HepG2 (cell line): ENCODE measurements at regions not wholly inside any gene's neighbourhood (a gene's known extent, or its start where the extent isn't known, plus 50 kb on each side); places are given as distances from the start of the nearest gene placed in this dataset.
A peak's percentile ranks its signal among the peaks of the same experiment; 100 is the strongest.

Experiments
- CEBPB ChIP-seq: IDR thresholded peaks from 2 replicates; pipeline ENCODE4 v1.6.1; 2011; ENCODE audit warnings: low read depth, low read length, improper control_type of control experiment, borderline replicate concordance
- EP300 ChIP-seq, 3 experiments: sonication (generic) in 1 of 3; formaldehyde crosslinking in 1 of 3; IDR thresholded peaks; 2 replicates each; pipeline versions ENCODE4 v1.5.1 to v1.6.1; 2011 to 2020; ENCODE audit warnings: low read depth in 2 of 3, low read length in 2 of 3, borderline replicate concordance in 1 of 3, improper control_type of control experiment in 1 of 3, mild to moderate bottlenecking in 1 of 3, missing genetic modification reagents in 1 of 3, moderate library complexity in 1 of 3
- FOXA3 ChIP-seq: IDR thresholded peaks from 2 replicates; pipeline ENCODE4 v1.6.1; 2016; ENCODE audit warnings: missing genetic modification reagents, missing compliant biosample characterization
- GABPB1 ChIP-seq: IDR thresholded peaks from 2 replicates; pipeline ENCODE4 v1.6.1; 2016; ENCODE audit warnings: mild to moderate bottlenecking, missing genetic modification reagents, moderate library complexity, missing compliant biosample characterization
- GATAD2A ChIP-seq: IDR thresholded peaks from 2 replicates; pipeline ENCODE4 v1.6.1; 2016
- HDAC2 ChIP-seq: sonication (generic); formaldehyde crosslinking; IDR thresholded peaks from 2 replicates; pipeline ENCODE4 v1.4.0; 2020; ENCODE audit warnings: missing genetic modification reagents
- MEIS2 ChIP-seq: sonication (generic); formaldehyde crosslinking; IDR thresholded peaks from 2 replicates; pipeline ENCODE4 v1.9.0; 2021; ENCODE audit warnings: mild to moderate bottlenecking, missing genetic modification reagents
- MTA1 ChIP-seq: sonication (generic); formaldehyde crosslinking; IDR thresholded peaks from 2 replicates; pipeline ENCODE4 v1.4.0; 2020; ENCODE audit warnings: missing genetic modification reagents, mild to moderate bottlenecking, borderline replicate concordance
- NCOA2 ChIP-seq: sonication (generic); formaldehyde crosslinking; IDR thresholded peaks from 2 replicates; pipeline ENCODE4 v1.8.0; 2022; ENCODE audit warnings: inconsistent platforms
- PITX1 ChIP-seq: sonication (generic); formaldehyde crosslinking; IDR thresholded peaks from 2 replicates; pipeline ENCODE4 v1.5.1; 2020; ENCODE audit warnings: mild to moderate bottlenecking, missing genetic modification reagents
- TBP ChIP-seq: sonication (generic); formaldehyde crosslinking; IDR thresholded peaks from 2 replicates; pipeline ENCODE4 v1.5.0; 2020; ENCODE audit warnings: missing genetic modification reagents
- TEAD3 ChIP-seq: optimal IDR thresholded peaks from 2 replicates; pipeline ENCODE3; 2016; ENCODE audit warnings: borderline replicate concordance
- UBTF ChIP-seq: sonication (generic); formaldehyde crosslinking; IDR thresholded peaks from 2 replicates; pipeline ENCODE4 v1.4.0; 2020; ENCODE audit warnings: mild to moderate bottlenecking, missing genetic modification reagents
- ZBTB7A ChIP-seq: sonication (generic); formaldehyde crosslinking; IDR thresholded peaks from 2 replicates; pipeline ENCODE4 v1.8.0; 2022; ENCODE audit warnings: mild to moderate bottlenecking, missing genetic modification reagents
- ZSCAN25 ChIP-seq: sonication (generic); formaldehyde crosslinking; IDR thresholded peaks from 2 replicates; pipeline ENCODE4 v1.8.0; 2022; ENCODE audit warnings: mild to moderate bottlenecking, missing genetic modification reagents
- TF ChIP-seq, protein P1 (sequence below): sonication (generic); formaldehyde crosslinking; IDR thresholded peaks from 2 replicates; pipeline ENCODE4 v1.4.0; 2020; ENCODE audit warnings: missing genetic modification reagents
- TF ChIP-seq, protein P2 (sequence below): IDR thresholded peaks from 2 replicates; pipeline ENCODE4 v1.6.1; 2016; ENCODE audit warnings: low read depth, control low read depth
- TF ChIP-seq, protein P3 (sequence below): sonication (generic); formaldehyde crosslinking; IDR thresholded peaks from 2 replicates; pipeline ENCODE4 v1.5.1; 2020; ENCODE audit warnings: missing genetic modification reagents, mild to moderate bottlenecking, borderline replicate concordance

DNA sequence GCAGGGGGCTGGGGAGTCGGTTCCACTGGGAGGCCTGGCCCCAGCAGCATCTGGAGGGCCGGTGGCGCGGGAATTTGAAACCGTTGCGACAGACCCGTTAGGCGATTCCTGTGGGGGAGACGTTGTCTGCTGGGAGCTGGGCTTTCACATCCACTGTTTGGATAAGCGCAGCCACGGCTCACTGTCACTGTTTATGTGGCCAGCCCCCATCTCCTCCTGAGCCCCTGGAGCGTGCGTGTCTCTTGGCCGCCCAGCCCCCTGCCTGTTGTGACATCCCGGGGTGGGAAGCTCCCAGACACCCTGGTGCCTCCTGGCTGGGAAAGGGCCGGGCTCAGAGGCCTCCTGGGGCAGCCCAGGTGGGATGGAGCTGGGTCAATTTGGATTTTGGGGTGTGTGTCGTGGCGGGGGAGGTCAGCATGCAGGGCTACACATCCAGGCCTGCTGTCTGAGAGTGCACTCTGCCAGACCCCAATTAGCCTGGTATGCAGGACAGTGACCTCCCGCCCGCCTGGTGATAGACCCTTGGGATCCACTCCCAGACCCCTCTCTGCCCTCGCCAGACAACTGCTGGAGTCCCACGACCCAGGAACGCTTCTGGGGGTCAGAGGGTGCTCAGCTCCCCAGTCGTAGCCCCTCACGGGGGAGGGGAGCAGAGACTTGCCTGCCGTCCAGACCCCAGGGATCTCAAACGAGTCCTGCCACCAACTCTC lies 62.0 kb upstream of the RNU6ATAC start (continued):
- TF ChIP-seq, protein P1, sequence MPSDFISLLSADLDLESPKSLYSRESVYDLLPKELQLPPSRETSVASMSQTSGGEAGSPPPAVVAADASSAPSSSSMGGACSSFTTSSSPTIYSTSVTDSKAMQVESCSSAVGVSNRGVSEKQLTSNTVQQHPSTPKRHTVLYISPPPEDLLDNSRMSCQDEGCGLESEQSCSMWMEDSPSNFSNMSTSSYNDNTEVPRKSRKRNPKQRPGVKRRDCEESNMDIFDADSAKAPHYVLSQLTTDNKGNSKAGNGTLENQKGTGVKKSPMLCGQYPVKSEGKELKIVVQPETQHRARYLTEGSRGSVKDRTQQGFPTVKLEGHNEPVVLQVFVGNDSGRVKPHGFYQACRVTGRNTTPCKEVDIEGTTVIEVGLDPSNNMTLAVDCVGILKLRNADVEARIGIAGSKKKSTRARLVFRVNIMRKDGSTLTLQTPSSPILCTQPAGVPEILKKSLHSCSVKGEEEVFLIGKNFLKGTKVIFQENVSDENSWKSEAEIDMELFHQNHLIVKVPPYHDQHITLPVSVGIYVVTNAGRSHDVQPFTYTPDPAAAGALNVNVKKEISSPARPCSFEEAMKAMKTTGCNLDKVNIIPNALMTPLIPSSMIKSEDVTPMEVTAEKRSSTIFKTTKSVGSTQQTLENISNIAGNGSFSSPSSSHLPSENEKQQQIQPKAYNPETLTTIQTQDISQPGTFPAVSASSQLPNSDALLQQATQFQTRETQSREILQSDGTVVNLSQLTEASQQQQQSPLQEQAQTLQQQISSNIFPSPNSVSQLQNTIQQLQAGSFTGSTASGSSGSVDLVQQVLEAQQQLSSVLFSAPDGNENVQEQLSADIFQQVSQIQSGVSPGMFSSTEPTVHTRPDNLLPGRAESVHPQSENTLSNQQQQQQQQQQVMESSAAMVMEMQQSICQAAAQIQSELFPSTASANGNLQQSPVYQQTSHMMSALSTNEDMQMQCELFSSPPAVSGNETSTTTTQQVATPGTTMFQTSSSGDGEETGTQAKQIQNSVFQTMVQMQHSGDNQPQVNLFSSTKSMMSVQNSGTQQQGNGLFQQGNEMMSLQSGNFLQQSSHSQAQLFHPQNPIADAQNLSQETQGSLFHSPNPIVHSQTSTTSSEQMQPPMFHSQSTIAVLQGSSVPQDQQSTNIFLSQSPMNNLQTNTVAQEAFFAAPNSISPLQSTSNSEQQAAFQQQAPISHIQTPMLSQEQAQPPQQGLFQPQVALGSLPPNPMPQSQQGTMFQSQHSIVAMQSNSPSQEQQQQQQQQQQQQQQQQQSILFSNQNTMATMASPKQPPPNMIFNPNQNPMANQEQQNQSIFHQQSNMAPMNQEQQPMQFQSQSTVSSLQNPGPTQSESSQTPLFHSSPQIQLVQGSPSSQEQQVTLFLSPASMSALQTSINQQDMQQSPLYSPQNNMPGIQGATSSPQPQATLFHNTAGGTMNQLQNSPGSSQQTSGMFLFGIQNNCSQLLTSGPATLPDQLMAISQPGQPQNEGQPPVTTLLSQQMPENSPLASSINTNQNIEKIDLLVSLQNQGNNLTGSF (CRISPR knock-in tag) = no peak
- TF ChIP-seq UBTF (0 out of 2 replicates have a peak, but pooled peaks have one; percentile 47), ZBTB7A (CRISPR knock-in tag) (peak; percentile 45; the same call in 1 of the 2 replicates), GABPB1 (CRISPR knock-in tag) (peak; percentile 34; the same call in 1 of the 2 replicates), GATAD2A (CRISPR knock-in tag) (peak; percentile 64), TBP (CRISPR knock-in tag) (no peak), CEBPB (peak; percentile 90), MEIS2 (peak; percentile 40; the same call in 1 of the 2 replicates), ZSCAN25 (CRISPR knock-in tag) (peak; percentile 46; the same call in 1 of the 2 replicates), PITX1 (CRISPR knock-in tag) (peak; percentile 52; the same call in 1 of the 2 replicates), NCOA2 (CRISPR knock-in tag) (0 out of 2 replicates have a peak, but pooled peaks have one; percentile 8), MTA1 (CRISPR knock-in tag) (0 out of 2 replicates have a peak, but pooled peaks have one; percentile 76), HDAC2 (CRISPR knock-in tag) (peak; percentile 70; the same call in 1 of the 2 replicates), EP300 (IDR thresholded peaks at IDR 0.05; ENCODE audit: low read depth in 2 of 2, low read length in 2 of 2) (peak in 1 of 2 experiments; percentile 37; a peak in 1 of 4 replicates), EP300 (CRISPR knock-in tag; IDR thresholded peaks at IDR 0.05; ENCODE audit: borderline replicate concordance) (no peak), FOXA3 (0 out of 2 replicates have a peak, but pooled peaks have one; percentile 26), TEAD3 (CRISPR knock-in tag) (peak; percentile 34)
- TF ChIP-seq, protein P2, sequence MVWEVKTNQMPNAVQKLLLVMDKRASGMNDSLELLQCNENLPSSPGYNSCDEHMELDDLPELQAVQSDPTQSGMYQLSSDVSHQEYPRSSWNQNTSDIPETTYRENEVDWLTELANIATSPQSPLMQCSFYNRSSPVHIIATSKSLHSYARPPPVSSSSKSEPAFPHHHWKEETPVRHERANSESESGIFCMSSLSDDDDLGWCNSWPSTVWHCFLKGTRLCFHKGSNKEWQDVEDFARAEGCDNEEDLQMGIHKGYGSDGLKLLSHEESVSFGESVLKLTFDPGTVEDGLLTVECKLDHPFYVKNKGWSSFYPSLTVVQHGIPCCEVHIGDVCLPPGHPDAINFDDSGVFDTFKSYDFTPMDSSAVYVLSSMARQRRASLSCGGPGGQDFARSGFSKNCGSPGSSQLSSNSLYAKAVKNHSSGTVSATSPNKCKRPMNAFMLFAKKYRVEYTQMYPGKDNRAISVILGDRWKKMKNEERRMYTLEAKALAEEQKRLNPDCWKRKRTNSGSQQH (CRISPR knock-in tag) = no peak
- TF ChIP-seq, protein P3, sequence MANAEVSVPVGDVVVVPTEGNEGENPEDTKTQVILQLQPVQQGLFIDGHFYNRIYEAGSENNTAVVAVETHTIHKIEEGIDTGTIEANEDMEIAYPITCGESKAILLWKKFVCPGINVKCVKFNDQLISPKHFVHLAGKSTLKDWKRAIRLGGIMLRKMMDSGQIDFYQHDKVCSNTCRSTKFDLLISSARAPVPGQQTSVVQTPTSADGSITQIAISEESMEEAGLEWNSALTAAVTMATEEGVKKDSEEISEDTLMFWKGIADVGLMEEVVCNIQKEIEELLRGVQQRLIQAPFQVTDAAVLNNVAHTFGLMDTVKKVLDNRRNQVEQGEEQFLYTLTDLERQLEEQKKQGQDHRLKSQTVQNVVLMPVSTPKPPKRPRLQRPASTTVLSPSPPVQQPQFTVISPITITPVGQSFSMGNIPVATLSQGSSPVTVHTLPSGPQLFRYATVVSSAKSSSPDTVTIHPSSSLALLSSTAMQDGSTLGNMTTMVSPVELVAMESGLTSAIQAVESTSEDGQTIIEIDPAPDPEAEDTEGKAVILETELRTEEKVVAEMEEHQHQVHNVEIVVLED = 0 out of 2 replicates have a peak, but pooled peaks have one; percentile 16
